PC-3 (cell line): ENCODE measurements at regions not wholly inside any gene's neighbourhood (a gene's known extent, or its start where the extent isn't known, plus 50 kb on each side); places are given as distances from the start of the nearest gene placed in this dataset.

Experiments
- EZH2 ChIP-seq: fragments of 300-600 bp; sonication (generic); IDR thresholded peaks from one replicate; pipeline ENCODE4 v1.6.1; 2017; ENCODE audit warnings: antibody characterized with exemption, mild to moderate bottlenecking, low read length; ENCODE audit not compliant: unreplicated experiment
- TF ChIP-seq, protein P1 (sequence below): fragments of 300-600 bp; sonication (generic); conservative IDR thresholded peaks from 2 replicates; pipeline ENCODE4 v1.5.1; 2017; ENCODE audit warnings: antibody characterized with exemption, low read depth, mild to moderate bottlenecking, low read length

DNA sequence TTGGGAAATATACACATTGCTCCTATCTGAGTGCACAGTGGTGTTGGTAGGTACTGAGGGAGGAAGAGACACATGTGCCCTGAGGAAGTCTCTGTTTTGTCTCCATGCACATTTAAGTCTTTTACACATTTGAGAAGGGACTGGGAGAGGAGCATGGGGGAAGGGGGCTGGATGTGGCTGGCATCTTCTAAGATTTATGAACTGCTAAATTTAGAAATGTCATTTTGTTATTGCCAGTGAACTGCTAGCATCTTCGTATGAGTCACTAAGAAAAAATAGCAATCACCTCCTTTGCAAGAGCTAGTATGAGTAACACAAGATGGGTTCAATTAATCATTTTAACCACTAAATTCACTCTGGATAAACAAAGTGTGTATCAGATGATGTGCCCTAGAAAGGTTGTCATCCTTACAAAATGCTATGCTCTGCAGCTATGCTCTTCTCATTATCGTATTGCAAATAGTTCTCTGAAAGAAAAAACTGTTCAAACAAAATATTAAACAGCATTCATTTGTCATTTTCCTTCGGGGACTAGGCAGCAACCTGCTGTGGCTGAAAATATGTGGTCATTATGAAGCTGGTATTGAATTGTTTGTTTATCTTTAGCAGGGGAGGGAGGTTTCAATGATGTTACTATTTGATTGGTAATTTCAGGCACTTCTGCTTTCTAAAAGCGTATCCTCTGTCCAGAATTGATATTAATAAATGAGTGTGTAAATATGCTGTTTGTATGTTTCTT, 236.5 kb downstream of the DMRTA1 start:
- TF ChIP-seq, protein P1, sequence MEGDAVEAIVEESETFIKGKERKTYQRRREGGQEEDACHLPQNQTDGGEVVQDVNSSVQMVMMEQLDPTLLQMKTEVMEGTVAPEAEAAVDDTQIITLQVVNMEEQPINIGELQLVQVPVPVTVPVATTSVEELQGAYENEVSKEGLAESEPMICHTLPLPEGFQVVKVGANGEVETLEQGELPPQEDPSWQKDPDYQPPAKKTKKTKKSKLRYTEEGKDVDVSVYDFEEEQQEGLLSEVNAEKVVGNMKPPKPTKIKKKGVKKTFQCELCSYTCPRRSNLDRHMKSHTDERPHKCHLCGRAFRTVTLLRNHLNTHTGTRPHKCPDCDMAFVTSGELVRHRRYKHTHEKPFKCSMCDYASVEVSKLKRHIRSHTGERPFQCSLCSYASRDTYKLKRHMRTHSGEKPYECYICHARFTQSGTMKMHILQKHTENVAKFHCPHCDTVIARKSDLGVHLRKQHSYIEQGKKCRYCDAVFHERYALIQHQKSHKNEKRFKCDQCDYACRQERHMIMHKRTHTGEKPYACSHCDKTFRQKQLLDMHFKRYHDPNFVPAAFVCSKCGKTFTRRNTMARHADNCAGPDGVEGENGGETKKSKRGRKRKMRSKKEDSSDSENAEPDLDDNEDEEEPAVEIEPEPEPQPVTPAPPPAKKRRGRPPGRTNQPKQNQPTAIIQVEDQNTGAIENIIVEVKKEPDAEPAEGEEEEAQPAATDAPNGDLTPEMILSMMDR: no peak
- TF ChIP-seq EZH2: no peak
